Motor neuron (in vitro differentiated cells): ENCODE measurements at regions not wholly inside any gene's neighbourhood (a gene's known extent, or its start where the extent isn't known, plus 50 kb on each side); places are given as distances from the start of the nearest gene placed in this dataset.
"Not testable (repeated sequence)": the region's sequence is repeated elsewhere in the genome, so short reads cannot be mapped to it uniquely, and the experiment has no call there.

Experiments
- ATAC-seq, 8 experiments: fragments of 200-7000 bp; cut with Tn5 transposase; replicated peaks in 6 of 8; 2 replicates each; pipeline ENCODE4 v1.8.0; 2021; ENCODE audit warnings: mild to moderate bottlenecking in 8 of 8, moderate library complexity in 8 of 8
- H3K27ac ChIP-seq, 2 donors: fragments of 250-450 bp; sonication (Bioruptor Pico); 2 replicates each; pipeline ENCODE4 v1.9.0; 2021; ENCODE audit warnings: antibody characterized with exemption in 2 of 2, mild to moderate bottlenecking in 2 of 2, moderate library complexity in 1 of 2
- H3K4me1 ChIP-seq, 2 donors: fragments of 250-450 bp; sonication (Bioruptor Pico); replicated peaks in 1 of 2; 2 replicates each; pipeline ENCODE4 v1.6.1; 2021; ENCODE audit warnings: antibody characterized with exemption in 2 of 2, mild to moderate bottlenecking in 2 of 2, moderate library complexity in 1 of 2
- H3K4me3 ChIP-seq, 5 donors: fragments of 250-450 bp; sonication (Bioruptor Pico); 2 replicates each; pipeline ENCODE4 v1.9.0; 2021; ENCODE audit warnings: antibody characterized with exemption in 5 of 5, mild to moderate bottlenecking in 5 of 5, moderate library complexity in 4 of 5
- WGBS, 10 experiments: fragments of 450-650 bp; shearing (Covaris generic); methylation state at CpG; one replicate each; pipeline ENCODE4 v1.0.0; 2022; 5-methylcytosine and 5-hydroxymethylcytosine counted together
- in situ Hi-C, 9 experiments: fragments of 400-800 bp; cut with MboI; loops; one replicate each; pipeline ENCODE4 v1.15.0; 2021; ENCODE audit warnings: low sequenced_read_pairs in 9 of 9, low pct_unique_long_range_greater_than_20kb in 2 of 9; ENCODE audit not compliant: unreplicated experiment in 9 of 9

DNA sequence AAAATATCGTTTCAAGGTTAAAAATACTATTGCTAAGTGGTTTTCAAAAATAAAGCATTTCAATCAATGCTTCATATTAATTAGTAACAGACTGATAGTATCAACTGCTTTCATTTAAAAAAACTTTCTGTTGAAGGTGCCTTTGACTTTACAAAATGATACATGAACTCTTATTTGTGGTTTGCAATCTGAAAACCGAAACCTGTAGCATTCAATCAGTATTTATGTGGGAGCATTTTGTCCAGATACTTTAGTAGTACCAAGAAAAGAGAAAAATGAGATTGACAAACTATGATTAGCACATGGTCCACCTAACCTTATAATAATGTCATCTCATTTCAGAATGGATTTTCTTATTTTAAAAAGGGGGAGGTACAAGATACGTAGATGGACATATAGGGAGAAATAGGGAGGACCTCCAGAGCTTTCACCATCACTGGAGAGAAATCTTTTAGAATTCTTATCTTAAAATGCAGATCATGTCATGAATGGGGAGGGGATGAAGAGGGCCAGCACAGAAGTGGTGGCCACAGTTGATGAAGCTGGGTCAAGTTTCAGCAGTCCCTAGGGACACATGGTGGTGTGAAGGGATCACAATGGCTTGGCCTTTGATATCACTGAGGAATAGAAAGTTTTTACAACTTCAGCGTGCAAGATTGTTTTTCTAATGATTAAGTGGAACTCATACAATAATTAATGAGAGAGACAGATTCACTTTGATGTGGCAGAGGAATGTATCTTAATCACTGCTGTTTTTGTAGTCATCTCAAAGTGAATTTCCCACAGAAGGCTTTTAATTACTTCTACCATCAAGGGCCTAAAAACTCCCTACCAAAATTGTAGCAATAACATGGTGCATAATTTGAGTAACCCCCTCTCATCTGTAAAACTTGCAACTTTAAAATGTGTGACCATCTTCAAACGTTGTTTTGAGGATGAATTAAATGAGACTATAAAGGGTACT, 322.3 kb upstream of the EDIL3 start:
- in situ Hi-C loops, result no loop called here
- H3K27ac ChIP-seq, result no peak overlapping the region
- no peaks in the 10 kb centered on the region for H3K4me1 ChIP-seq
- no peak overlapping the region for H3K4me3 ChIP-seq
- 7 to 100% (median 71%) methylated on average over 1 to 5 of the region's 5 CpGs for WGBS, 10 experiments
- no peak for ATAC-seq

DNA sequence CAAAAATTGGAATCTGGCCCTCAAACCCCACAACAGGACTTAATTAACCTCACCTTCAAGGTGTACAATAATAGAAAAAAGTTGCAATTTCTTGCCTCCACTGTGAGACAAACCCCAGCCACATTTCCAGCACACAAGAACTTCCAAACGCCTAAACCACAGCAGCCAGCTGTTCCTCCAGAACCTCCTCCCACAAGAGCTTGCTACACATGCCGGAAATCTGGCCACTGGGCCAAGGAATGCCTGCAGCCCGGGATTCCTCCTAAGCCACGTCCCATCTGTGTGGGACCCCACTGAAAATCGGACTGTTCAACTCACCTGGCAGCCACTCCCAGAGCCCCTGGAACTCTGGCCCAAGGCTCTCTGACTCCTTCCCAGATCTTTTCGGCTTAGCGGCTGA, 315.9 kb upstream of the EDIL3 start:
- in situ Hi-C loops, H3K4me1 ChIP-seq, H3K27ac ChIP-seq, H3K4me3 ChIP-seq, ATAC-seq: not testable (repeated sequence)
- WGBS, 10 experiments, result no CpG with 5 or more reads among the region's 7 CpGs

DNA sequence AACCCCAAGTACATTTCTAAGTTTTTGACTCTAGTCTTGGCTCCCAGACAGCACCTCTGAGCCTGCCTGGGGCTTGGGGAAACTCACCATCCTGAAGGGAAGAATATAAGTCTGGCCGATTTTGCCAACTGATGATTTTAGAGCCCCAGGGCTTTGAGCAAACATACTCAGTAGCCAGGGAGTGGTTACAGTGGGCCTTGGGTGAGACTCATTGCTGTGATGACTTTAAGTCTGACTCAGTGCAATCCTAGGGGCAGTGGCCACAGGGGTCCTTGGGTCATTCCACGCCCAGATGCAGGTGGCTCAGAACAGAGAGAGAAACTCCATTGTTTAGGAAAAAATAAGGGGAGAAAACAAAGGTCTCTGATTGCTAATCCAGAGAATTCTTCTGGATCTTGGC, 312.0 kb upstream of the EDIL3 start:
- no peak overlapping the region for H3K4me3 ChIP-seq
- WGBS, 10 experiments, result 10 to 60% (median 48%) methylated on average over 1 to 2 of the region's 2 CpGs; no CpG with 5 or more reads in 6 of the 10 experiments
- peak in 1 of 8 experiments; percentile 95 for ATAC-seq
- no peaks in the 10 kb centered on the region for H3K4me1 ChIP-seq
- no peak overlapping the region for H3K27ac ChIP-seq
- in situ Hi-C loops, result no loop called here

GRCh38 chr5:84695330-84695729, 310.6 kb upstream of the EDIL3 start:
- Histone ChIP-seq H3K4me3 (no peak overlapping the region), H3K4me1 (no peaks in the 10 kb centered on the region), H3K27ac (no peak overlapping the region)
- 17 to 100% (median 73%) methylated on average over 1 to 3 of the region's 3 CpGs; no CpG with 5 or more reads in 3 of the 10 experiments for WGBS, 10 experiments
- no peak for ATAC-seq
- in situ Hi-C loops, result no loop called here

DNA sequence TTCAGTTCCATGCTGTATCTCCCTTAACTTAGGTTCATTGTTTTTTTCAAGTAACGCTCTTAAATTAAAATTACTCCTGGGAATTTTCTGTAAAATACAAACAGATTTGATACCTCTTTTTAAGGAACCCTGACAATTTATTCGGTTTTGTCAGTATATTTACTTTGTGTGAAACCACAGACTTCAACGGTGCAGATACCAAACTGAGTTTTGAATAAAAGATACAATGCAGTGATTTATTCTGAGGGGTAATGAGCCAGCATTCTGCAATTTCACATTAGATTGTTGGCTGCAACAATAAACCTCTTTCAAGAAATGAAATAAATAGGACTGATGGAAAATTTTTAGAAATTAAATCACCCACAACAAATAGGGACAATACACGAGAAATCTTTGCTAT, 308.6 kb upstream of the EDIL3 start:
- no peak for ATAC-seq
- in situ Hi-C loops, result no loop called here
- 24 to 100% (median 78%) methylated on average over 1 to 4 of the region's 4 CpGs; no CpG with 5 or more reads in 1 of the 10 experiments for WGBS, 10 experiments
- Histone ChIP-seq H3K4me3 (no peak overlapping the region), H3K4me1 (no peaks in the 10 kb centered on the region), H3K27ac (no peak overlapping the region)

GRCh38 chr5:84688566-84688965, 303.9 kb upstream of the EDIL3 start:
- WGBS, 10 experiments, result 0 to 79% (median 37%) methylated on average over 1 to 3 of the region's 3 CpGs
- Histone ChIP-seq H3K4me1 (peaks cover 0 to 3% of the 10 kb centered on the region in 2 donors), H3K27ac (no peak overlapping the region), H3K4me3 (no peak overlapping the region)
- ATAC-seq, result peak in 2 of 8 experiments; percentile 47 to 61
- in situ Hi-C loops, result no loop called here

- H3K4me1 ChIP-seq, result peaks cover 0 to 3% of the 10 kb centered on the region in 2 donors
- H3K27ac ChIP-seq, result no peak overlapping the region
- WGBS, 10 experiments, result 0 to 90% (median 60%) methylated on average over 1 to 6 of the region's 6 CpGs; no CpG with 5 or more reads in 2 of the 10 experiments
- ATAC-seq, result peak in 3 of 8 experiments; percentile 12 to 76 (median 51)
- no peak overlapping the region for H3K4me3 ChIP-seq
- in situ Hi-C loops, result no loop called here
Measured at GRCh38 chr5:84685121-84685894, 300.6 kb upstream of the EDIL3 start.

GRCh38 chr5:84683594-84683993, 298.9 kb upstream of the EDIL3 start:
- Histone ChIP-seq H3K27ac (no peak overlapping the region), H3K4me3 (no peak overlapping the region), H3K4me1 (peaks cover 0 to 3% of the 10 kb centered on the region in 2 donors)
- WGBS, 10 experiments, result 0 to 100% (median 80%) methylated on average over 1 to 2 of the region's 2 CpGs; no CpG with 5 or more reads in 1 of the 10 experiments
- in situ Hi-C loops, result no loop called here
- ATAC-seq, result no peak

DNA sequence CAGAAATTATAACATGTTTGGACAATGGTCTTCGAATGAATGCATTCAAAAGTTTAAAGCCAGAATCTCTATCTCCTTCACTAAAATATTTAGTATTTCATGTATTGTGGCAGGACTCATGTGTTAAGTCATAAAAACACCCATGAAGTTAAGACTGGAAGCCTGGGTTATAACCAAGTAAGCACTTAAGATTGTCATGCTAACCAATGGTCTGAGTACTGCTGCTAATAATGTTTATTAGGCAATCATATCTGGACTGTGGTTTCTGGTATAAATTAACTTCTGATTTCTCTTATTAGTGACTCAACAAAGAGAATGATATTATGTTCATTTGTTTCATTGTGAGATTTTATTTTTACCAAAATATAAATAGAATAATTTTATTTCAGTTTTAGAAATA, 297.9 kb upstream of the EDIL3 start:
- Histone ChIP-seq H3K27ac (no peak overlapping the region), H3K4me1 (peaks cover 0 to 3% of the 10 kb centered on the region in 2 donors), H3K4me3 (no peak overlapping the region)
- in situ Hi-C loops, result no loop called here
- WGBS, 10 experiments, result 0 to 67% (median 33%) methylated on average over 1 of the region's 1 CpG; no CpG with 5 or more reads in 3 of the 10 experiments
- ATAC-seq, result no peak

DNA sequence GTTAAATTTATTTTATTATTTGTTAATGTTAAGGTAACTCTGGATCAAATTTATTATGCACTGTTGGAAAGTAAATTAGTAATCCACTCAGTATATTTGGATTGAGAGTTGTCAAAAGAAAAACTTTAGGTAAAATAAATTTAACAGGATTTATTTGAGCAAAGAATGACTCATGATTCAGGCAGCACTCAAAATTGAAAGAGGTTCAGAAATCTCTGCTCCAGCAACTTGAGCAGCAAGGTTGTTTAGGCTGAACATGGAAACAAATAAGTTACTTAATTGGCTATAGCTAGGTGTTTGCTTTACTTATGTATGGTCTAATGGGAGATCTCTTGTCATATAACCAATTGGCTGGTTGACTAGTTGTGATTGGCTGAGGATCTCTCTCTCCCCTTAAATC, 296.2 kb upstream of the EDIL3 start:
- Histone ChIP-seq H3K27ac (no peak overlapping the region), H3K4me3 (no peak overlapping the region), H3K4me1 (peaks cover 0 to 3% of the 10 kb centered on the region in 2 donors)
- in situ Hi-C loops, result no loop called here
- ATAC-seq, result no peak

DNA sequence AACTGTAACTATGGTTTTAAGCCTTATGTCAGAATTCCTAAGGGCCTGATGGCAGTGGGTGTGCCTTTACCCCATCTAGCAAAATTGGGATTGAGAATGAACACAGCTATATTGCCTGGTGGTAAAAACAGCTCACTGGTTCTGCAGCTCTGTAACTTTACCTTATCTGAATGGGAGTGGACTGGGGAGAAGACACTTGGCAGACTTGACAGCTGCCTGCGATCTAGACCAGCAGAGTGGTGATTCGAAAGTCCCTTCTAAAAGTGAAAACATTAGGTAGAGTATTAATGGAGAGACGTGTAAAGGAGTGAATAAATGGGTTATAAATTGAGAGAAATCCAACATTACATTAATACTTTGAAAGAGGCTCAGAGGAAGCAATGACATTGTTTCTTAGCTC, 289.1 kb upstream of the EDIL3 start:
- Histone ChIP-seq H3K27ac (no peak overlapping the region), H3K4me1 (no peaks in the 10 kb centered on the region), H3K4me3 (no peak overlapping the region)
- ATAC-seq, result no peak
- in situ Hi-C loops, result no loop called here
- 30 to 90% (median 72%) methylated on average over 1 to 3 of the region's 3 CpGs; no CpG with 5 or more reads in 3 of the 10 experiments for WGBS, 10 experiments

- Histone ChIP-seq H3K4me1 (no peaks in the 10 kb centered on the region), H3K4me3 (no peak overlapping the region), H3K27ac (no peak overlapping the region)
- WGBS, 10 experiments, result 40 to 100% (median 88%) methylated on average over 1 to 3 of the region's 3 CpGs
- in situ Hi-C loops, result no loop called here
- peak in 3 of 8 experiments; percentile 49 to 80 (median 54) for ATAC-seq
Measured at GRCh38 chr5:84667576-84667975, 282.9 kb upstream of the EDIL3 start.

GRCh38 chr5:84650429-84650828, 265.7 kb upstream of the EDIL3 start:
- 0 to 33% (median 0%) methylated on average over 1 of the region's 1 CpG for WGBS, 10 experiments
- Histone ChIP-seq H3K4me1 (peaks cover 0 to 7% of the 10 kb centered on the region in 2 donors), H3K27ac (no peak overlapping the region), H3K4me3 (no peak overlapping the region)
- in situ Hi-C loops, result no loop called here
- peak in 3 of 8 experiments; percentile 24 to 76 (median 33) for ATAC-seq
